ENCODE measurements at regions not wholly inside any gene's neighbourhood (a gene's known extent, or its start where the extent isn't known, plus 50 kb on each side); places are given as distances from the start of the nearest gene placed in this dataset.

GRCh38 chr6:21665392-21666200 is 72.0 kb downstream of the SOX4 start (continued):
- TF ChIP-seq CTCF (conservative IDR thresholded peaks at IDR 0.05; ENCODE audit: low read depth, low read length) (no peak), NFE2L2 (IDR thresholded peaks at IDR 0.05; ENCODE audit: low read depth, low read length) (no peak)
